ENCODE measurements at regions not wholly inside any gene's neighbourhood (a gene's known extent, or its start where the extent isn't known, plus 50 kb on each side); places are given as distances from the start of the nearest gene placed in this dataset.

- no peak for TF ChIP-seq CTCF (conservative IDR thresholded peaks at IDR 0.05; ENCODE audit: low read depth in 2 of 2)
- no peak for TF ChIP-seq EZH2 (IDR thresholded peaks at IDR 0.05; ENCODE audit: low read depth, unreplicated experiment)
- TF ChIP-seq EZH2phosphoT487 (IDR thresholded peaks at IDR 0.05; ENCODE audit: unreplicated experiment) = no peak
- TF ChIP-seq ZNF331 (CRISPR knock-in tag; IDR thresholded peaks at IDR 0.05; ENCODE audit: low read depth) = no peak
- TF ChIP-seq POLR2AphosphoS5 (IDR thresholded peaks at IDR 0.05; ENCODE audit: low read depth) = no peak
- TF ChIP-seq REST (IDR thresholded peaks at IDR 0.05; ENCODE audit: unreplicated experiment) = no peak
- no peak for TF ChIP-seq CREB1 (CRISPR knock-in tag; IDR thresholded peaks at IDR 0.05; ENCODE audit: low read depth)
- no peak for TF ChIP-seq JUNB (IDR thresholded peaks at IDR 0.05; ENCODE audit: unreplicated experiment)
- no peak for TF ChIP-seq ZNF114 (CRISPR knock-in tag; IDR thresholded peaks at IDR 0.05)
- TF ChIP-seq NANOG (IDR thresholded peaks at IDR 0.05; ENCODE audit: borderline replicate concordance) = no peak
- no peak for TF ChIP-seq ETS1 (IDR thresholded peaks at IDR 0.05)
Observed at GRCh38 chr2:15782769-15783294, 157.5 kb upstream of the MYCN start.

Data from GM23338 (cell line).